ENCODE measurements at regions not wholly inside any gene's neighbourhood (a gene's known extent, or its start where the extent isn't known, plus 50 kb on each side); places are given as distances from the start of the nearest gene placed in this dataset.
"Not testable (repeated sequence)": the region's sequence is repeated elsewhere in the genome, so short reads cannot be mapped to it uniquely, and the experiment has no call there.

DNA sequence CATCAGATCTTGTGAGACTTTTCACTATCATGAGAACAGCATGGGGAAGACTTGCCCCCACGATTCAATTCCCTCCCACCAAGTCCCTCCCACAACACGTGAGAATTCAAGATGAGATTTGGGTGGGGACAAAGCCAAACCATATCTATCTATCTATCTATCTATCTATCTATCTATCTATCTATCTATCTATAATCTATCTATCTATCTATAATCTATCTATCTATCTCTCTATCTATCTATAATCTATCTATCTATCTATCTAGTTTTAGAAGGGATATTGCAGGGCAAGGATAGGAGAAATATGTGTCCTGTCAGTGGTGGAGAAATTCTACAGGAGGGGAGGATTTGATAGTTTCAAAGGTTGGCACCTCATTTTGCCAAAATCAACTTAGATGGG is 279.8 kb upstream of the PROK2 start:
- not testable (repeated sequence) for TF ChIP-seq CTCF (IDR thresholded peaks at IDR 0.05; ENCODE audit: insufficient read depth, low read length, poor library complexity, severe bottlenecking); EZH2phosphoT487 (conservative IDR thresholded peaks at IDR 0.05; ENCODE audit: low read length)

Measured in SU-DHL-6 (cell line).